ENCODE measurements at regions not wholly inside any gene's neighbourhood (a gene's known extent, or its start where the extent isn't known, plus 50 kb on each side); places are given as distances from the start of the nearest gene placed in this dataset.

DNA sequence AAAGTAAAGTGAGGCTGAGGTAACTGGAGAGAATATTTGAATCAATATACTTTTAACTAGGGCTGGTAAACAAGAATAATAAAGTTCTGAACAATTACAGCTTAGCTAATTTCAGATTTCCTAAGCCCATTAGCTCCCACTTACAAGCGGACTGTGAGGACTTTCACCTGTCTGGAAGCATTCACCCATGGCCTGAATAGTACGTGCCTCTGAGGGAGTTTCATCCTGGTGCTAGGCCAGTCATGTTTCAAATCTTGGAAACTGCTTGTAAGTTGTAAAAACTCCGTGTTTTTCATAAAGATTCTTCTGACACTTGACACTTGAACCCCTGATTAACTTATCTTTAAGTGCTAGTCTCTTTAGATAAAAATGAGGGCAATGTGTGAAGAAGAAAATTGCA lies 975.2 kb upstream of the GHITM start (continued):
- TF ChIP-seq, protein P1, sequence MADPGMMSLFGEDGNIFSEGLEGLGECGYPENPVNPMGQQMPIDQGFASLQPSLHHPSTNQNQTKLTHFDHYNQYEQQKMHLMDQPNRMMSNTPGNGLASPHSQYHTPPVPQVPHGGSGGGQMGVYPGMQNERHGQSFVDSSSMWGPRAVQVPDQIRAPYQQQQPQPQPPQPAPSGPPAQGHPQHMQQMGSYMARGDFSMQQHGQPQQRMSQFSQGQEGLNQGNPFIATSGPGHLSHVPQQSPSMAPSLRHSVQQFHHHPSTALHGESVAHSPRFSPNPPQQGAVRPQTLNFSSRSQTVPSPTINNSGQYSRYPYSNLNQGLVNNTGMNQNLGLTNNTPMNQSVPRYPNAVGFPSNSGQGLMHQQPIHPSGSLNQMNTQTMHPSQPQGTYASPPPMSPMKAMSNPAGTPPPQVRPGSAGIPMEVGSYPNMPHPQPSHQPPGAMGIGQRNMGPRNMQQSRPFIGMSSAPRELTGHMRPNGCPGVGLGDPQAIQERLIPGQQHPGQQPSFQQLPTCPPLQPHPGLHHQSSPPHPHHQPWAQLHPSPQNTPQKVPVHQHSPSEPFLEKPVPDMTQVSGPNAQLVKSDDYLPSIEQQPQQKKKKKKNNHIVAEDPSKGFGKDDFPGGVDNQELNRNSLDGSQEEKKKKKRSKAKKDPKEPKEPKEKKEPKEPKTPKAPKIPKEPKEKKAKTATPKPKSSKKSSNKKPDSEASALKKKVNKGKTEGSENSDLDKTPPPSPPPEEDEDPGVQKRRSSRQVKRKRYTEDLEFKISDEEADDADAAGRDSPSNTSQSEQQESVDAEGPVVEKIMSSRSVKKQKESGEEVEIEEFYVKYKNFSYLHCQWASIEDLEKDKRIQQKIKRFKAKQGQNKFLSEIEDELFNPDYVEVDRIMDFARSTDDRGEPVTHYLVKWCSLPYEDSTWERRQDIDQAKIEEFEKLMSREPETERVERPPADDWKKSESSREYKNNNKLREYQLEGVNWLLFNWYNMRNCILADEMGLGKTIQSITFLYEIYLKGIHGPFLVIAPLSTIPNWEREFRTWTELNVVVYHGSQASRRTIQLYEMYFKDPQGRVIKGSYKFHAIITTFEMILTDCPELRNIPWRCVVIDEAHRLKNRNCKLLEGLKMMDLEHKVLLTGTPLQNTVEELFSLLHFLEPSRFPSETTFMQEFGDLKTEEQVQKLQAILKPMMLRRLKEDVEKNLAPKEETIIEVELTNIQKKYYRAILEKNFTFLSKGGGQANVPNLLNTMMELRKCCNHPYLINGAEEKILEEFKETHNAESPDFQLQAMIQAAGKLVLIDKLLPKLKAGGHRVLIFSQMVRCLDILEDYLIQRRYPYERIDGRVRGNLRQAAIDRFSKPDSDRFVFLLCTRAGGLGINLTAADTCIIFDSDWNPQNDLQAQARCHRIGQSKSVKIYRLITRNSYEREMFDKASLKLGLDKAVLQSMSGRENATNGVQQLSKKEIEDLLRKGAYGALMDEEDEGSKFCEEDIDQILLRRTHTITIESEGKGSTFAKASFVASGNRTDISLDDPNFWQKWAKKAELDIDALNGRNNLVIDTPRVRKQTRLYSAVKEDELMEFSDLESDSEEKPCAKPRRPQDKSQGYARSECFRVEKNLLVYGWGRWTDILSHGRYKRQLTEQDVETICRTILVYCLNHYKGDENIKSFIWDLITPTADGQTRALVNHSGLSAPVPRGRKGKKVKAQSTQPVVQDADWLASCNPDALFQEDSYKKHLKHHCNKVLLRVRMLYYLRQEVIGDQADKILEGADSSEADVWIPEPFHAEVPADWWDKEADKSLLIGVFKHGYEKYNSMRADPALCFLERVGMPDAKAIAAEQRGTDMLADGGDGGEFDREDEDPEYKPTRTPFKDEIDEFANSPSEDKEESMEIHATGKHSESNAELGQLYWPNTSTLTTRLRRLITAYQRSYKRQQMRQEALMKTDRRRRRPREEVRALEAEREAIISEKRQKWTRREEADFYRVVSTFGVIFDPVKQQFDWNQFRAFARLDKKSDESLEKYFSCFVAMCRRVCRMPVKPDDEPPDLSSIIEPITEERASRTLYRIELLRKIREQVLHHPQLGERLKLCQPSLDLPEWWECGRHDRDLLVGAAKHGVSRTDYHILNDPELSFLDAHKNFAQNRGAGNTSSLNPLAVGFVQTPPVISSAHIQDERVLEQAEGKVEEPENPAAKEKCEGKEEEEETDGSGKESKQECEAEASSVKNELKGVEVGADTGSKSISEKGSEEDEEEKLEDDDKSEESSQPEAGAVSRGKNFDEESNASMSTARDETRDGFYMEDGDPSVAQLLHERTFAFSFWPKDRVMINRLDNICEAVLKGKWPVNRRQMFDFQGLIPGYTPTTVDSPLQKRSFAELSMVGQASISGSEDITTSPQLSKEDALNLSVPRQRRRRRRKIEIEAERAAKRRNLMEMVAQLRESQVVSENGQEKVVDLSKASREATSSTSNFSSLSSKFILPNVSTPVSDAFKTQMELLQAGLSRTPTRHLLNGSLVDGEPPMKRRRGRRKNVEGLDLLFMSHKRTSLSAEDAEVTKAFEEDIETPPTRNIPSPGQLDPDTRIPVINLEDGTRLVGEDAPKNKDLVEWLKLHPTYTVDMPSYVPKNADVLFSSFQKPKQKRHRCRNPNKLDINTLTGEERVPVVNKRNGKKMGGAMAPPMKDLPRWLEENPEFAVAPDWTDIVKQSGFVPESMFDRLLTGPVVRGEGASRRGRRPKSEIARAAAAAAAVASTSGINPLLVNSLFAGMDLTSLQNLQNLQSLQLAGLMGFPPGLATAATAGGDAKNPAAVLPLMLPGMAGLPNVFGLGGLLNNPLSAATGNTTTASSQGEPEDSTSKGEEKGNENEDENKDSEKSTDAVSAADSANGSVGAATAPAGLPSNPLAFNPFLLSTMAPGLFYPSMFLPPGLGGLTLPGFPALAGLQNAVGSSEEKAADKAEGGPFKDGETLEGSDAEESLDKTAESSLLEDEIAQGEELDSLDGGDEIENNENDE (IDR thresholded peaks at IDR 0.05; ENCODE audit: insufficient replicate concordance, low read length) = no peak
- TF ChIP-seq EZH2 (IDR thresholded peaks at IDR 0.05; ENCODE audit: low read depth, low read length, severe bottlenecking) = no peak
- no peak for TF ChIP-seq SUZ12 (IDR thresholded peaks at IDR 0.05; ENCODE audit: low read length)
- no peak for TF ChIP-seq BCL11A (IDR thresholded peaks at IDR 0.05; ENCODE audit: low read depth in 2 of 2, low read length in 2 of 2)
- TF ChIP-seq, protein P2, sequence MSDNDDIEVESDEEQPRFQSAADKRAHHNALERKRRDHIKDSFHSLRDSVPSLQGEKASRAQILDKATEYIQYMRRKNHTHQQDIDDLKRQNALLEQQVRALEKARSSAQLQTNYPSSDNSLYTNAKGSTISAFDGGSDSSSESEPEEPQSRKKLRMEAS (IDR thresholded peaks at IDR 0.05) = no peak
